ENCODE measurements at regions not wholly inside any gene's neighbourhood (a gene's known extent, or its start where the extent isn't known, plus 50 kb on each side); places are given as distances from the start of the nearest gene placed in this dataset.

DNA sequence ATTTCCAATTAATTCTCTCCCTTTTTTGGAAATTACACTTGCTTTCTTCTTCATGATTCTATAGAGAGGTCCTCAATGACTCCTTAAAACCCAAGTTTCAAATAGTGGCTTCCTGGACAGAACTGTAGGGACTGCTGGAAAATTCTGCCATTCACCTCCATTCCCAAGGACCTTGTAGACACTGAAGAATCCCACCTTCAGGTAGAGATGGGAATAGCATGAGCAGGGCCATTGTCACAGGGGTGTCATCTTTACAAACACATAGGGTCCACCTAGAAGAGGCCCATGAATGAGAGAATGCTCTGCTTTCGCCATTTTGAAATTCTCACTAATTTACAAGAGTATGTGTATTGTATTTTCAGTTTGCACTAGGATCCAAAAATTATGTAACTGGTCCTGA, 701.7 kb upstream of the CELF2 start:
- TF ChIP-seq EP300 (IDR thresholded peaks at IDR 0.05) (no peak), POLR2A (IDR thresholded peaks at IDR 0.05) (no peak)
- TF ChIP-seq, protein P1, sequence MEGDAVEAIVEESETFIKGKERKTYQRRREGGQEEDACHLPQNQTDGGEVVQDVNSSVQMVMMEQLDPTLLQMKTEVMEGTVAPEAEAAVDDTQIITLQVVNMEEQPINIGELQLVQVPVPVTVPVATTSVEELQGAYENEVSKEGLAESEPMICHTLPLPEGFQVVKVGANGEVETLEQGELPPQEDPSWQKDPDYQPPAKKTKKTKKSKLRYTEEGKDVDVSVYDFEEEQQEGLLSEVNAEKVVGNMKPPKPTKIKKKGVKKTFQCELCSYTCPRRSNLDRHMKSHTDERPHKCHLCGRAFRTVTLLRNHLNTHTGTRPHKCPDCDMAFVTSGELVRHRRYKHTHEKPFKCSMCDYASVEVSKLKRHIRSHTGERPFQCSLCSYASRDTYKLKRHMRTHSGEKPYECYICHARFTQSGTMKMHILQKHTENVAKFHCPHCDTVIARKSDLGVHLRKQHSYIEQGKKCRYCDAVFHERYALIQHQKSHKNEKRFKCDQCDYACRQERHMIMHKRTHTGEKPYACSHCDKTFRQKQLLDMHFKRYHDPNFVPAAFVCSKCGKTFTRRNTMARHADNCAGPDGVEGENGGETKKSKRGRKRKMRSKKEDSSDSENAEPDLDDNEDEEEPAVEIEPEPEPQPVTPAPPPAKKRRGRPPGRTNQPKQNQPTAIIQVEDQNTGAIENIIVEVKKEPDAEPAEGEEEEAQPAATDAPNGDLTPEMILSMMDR (IDR thresholded peaks at IDR 0.05) = no peak
- H3K4me1 ChIP-seq (ENCODE audit: insufficient read depth) = no peaks in the 10 kb centered on the region
- 85 to 96% (median 93%) methylated on average over 1 of the region's 1 CpG for WGBS, 3 donors
- intact Hi-C loops (cut with DNase I) = no loop called here
- no peaks in the 10 kb centered on the region for H3K36me3 ChIP-seq
- no peak overlapping the region for H3K27ac ChIP-seq
- no peaks in the 10 kb centered on the region for H3K9me3 ChIP-seq
- H3K4me3 ChIP-seq = no peak overlapping the region
- H3K27me3 ChIP-seq = no peaks in the 10 kb centered on the region
- no peak for DNase-seq

GRCh38 chr10:10317151-10317550, 700.5 kb upstream of the CELF2 start:
- H3K36me3 ChIP-seq = no peaks in the 10 kb centered on the region
- no peaks in the 10 kb centered on the region for H3K4me1 ChIP-seq (ENCODE audit: insufficient read depth)
- no peak for TF ChIP-seq EP300 (IDR thresholded peaks at IDR 0.05)
- TF ChIP-seq POLR2A (IDR thresholded peaks at IDR 0.05) = no peak
- TF ChIP-seq, protein P1 (IDR thresholded peaks at IDR 0.05) = no peak
- 73 to 89% (median 86%) methylated on average over 1 of the region's 1 CpG for WGBS, 3 donors
- no peaks in the 10 kb centered on the region for H3K27me3 ChIP-seq
- no peak for DNase-seq
- H3K27ac ChIP-seq = no peak overlapping the region
- no peak overlapping the region for H3K4me3 ChIP-seq
- no peaks in the 10 kb centered on the region for H3K9me3 ChIP-seq
- intact Hi-C loops (cut with DNase I) = no loop called here

DNA sequence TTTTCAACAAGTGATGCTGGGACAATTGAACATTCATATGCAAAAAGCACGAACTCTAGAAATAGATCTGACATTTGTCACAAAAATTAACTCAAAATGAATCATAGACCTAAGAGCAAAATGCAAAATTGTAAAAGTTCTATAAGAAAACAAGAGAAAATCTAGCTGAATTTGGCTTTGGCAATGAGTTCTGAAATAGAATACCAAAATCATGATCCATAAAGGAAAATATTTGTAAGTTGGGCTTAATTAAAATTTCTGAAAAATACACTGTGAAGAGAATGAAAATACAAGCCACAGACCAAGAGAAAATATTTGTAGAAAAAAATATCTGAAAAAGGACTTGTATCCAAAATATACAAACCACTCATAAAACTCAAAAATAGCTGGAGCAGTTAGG, 698.8 kb upstream of the CELF2 start:
- no peak overlapping the region for H3K4me3 ChIP-seq
- WGBS, 3 donors = 72 to 76% (median 74%) methylated on average over 1 of the region's 1 CpG
- intact Hi-C loops (cut with DNase I) = no loop called here
- TF ChIP-seq, protein P1 (IDR thresholded peaks at IDR 0.05) = no peak
- TF ChIP-seq POLR2A (IDR thresholded peaks at IDR 0.05) = no peak
- no peak for TF ChIP-seq EP300 (IDR thresholded peaks at IDR 0.05)
- H3K27ac ChIP-seq = no peak overlapping the region
- no peaks in the 10 kb centered on the region for H3K9me3 ChIP-seq
- H3K4me1 ChIP-seq (ENCODE audit: insufficient read depth) = no peaks in the 10 kb centered on the region
- no peak for DNase-seq
- no peaks in the 10 kb centered on the region for H3K27me3 ChIP-seq
- no peaks in the 10 kb centered on the region for H3K36me3 ChIP-seq

GRCh38 chr10:10320956-10321355, 696.7 kb upstream of the CELF2 start:
- TF ChIP-seq EP300 (IDR thresholded peaks at IDR 0.05) = no peak
- TF ChIP-seq POLR2A (IDR thresholded peaks at IDR 0.05) = no peak
- TF ChIP-seq, protein P1 (IDR thresholded peaks at IDR 0.05) = no peak
- no peak overlapping the region for H3K4me3 ChIP-seq
- no peaks in the 10 kb centered on the region for H3K36me3 ChIP-seq
- no peaks in the 10 kb centered on the region for H3K4me1 ChIP-seq (ENCODE audit: insufficient read depth)
- H3K9me3 ChIP-seq = no peaks in the 10 kb centered on the region
- no peak overlapping the region for H3K27ac ChIP-seq
- no peak for DNase-seq
- WGBS, 3 donors = 40 to 47% (median 45%) methylated on average over 3 of the region's 3 CpGs
- intact Hi-C loops (cut with DNase I) = no loop called here
- no peaks in the 10 kb centered on the region for H3K27me3 ChIP-seq

DNA sequence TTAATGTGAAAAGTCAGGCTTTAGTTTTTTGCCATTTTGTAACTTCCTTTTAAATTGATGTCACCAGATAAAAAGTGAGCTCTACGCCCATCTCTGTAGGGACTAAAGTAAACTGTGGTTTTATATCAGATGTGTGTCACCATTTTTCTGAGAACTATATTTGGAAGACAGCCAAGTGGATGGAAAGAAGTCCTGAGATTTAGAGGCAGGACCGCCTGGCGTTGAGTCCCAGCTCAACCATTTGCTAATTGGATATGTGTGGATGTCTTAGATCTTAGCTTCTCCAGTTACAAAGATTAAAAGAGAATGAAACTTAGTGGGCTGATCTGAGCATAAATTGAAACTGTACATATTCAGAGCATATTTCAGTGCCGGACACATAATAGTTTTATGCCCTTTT, 691.6 kb upstream of the CELF2 start:
- H3K27me3 ChIP-seq = no peaks in the 10 kb centered on the region
- no peak for DNase-seq
- WGBS, 3 donors = 80 to 84% (median 84%) methylated on average over 4 of the region's 4 CpGs

More for the DNA sequence above, 691.6 kb upstream of the CELF2 start:
- no peak overlapping the region for H3K4me3 ChIP-seq
- H3K9me3 ChIP-seq = no peaks in the 10 kb centered on the region
- H3K4me1 ChIP-seq (ENCODE audit: insufficient read depth) = no peaks in the 10 kb centered on the region
- TF ChIP-seq EP300 (IDR thresholded peaks at IDR 0.05) = no peak
- TF ChIP-seq, protein P1 (IDR thresholded peaks at IDR 0.05) = no peak
- TF ChIP-seq POLR2A (IDR thresholded peaks at IDR 0.05) = no peak
- intact Hi-C loops (cut with DNase I) = no loop called here
- no peak overlapping the region for H3K27ac ChIP-seq
- no peaks in the 10 kb centered on the region for H3K36me3 ChIP-seq
